GM21367 (cell line): ENCODE measurements at regions not wholly inside any gene's neighbourhood (a gene's known extent, or its start where the extent isn't known, plus 50 kb on each side); places are given as distances from the start of the nearest gene placed in this dataset.

ENCODE experiments used
- ATAC-seq: cut with Tn5 transposase; IDR thresholded peaks from one replicate; pipeline ENCODE4 v1.9.1; 2021; ENCODE audit not compliant: unreplicated experiment

- ATAC-seq, result no peak
Observed at GRCh38 chr5:154107010-154107409, 68.2 kb downstream of the MFAP3 start.

DNA sequence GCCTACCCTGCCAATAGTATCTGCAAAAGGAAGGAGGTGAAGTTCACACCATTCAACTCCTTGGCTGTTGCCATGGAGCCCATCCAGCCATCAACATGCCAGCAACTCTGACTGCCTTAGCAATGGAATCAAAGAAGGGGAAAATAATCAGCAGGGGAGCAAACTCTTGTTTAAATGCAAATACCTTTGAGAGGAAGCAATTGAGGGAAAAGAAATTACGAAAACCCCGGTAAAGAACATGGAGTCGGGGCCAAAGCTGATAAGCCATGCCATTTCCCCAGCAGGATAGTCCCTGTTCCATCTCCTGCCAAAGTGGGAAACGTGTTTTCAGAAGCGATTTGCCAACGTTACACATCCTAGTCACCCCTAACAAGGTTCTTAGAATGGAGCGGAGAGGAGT, 69.0 kb downstream of the MFAP3 start:
- ATAC-seq, result no peak

DNA sequence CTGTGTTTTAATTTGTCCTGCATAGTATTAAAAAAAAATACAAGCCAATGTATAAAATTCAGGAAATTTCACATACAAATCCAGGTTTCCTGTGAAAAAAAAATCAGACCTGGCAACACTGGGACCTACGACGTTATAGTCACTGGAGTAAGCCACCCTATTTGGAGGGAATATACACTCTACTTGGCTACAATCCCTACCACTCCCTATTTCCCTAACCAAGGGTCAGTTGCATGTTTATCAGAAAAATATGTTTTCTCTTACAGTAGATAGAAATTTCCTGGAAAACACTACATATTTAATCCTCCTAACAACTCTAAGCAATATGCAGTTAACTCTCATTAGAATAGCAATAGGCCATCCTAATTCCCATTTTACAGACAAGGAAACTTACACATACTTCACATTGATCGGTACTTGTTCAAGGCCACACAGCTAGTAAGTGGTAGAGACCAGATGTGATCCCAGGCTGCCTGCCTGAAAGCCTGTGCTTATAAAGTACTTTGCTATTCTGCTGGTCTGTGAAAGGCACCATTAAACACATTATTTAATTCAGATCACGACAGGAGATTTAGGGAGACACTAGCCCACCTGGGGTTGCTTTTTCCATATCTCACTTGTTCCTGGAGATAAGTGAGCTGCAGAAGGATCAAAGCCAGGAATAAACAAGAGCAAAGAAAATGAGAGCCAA, 70.8 kb downstream of the MFAP3 start:
- ATAC-seq, result no peak

DNA sequence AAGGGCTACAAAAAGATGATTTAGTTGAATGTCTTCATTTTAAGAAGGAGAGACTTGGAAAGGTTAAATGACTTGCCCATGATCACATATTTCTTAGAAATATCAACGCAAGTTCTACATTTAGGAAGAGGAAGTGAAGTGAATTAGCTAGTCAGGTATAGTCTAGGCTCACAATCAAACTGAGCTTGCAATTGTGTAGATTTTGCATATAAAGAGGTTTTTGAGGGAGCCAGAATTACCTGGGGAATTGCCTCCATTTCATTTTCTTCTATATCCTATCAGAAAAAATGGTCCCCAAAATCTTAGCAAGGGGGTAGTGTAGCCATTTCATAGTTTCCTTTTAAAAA, 71.3 kb downstream of the MFAP3 start:
- ATAC-seq, result no peak

DNA sequence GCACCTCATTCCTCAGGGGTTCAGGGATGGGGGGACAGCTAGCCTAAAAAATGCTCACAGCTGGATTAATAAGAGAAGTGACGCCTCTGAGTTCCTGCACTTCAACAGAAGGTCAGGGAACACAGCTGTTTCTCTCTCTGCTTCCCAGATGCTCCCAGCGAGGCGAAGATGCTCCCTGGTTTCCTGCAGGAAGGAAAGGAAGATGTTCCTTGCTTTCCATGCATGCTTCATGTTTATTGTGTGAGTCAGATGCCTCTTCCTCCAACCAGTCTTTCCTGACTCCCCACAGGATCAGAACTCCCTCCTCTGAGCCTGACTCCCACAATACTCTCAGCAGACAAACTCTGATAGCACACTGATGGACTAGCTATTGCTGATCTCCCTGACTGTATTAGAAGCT, 71.9 kb downstream of the MFAP3 start:
- no peak for ATAC-seq

DNA sequence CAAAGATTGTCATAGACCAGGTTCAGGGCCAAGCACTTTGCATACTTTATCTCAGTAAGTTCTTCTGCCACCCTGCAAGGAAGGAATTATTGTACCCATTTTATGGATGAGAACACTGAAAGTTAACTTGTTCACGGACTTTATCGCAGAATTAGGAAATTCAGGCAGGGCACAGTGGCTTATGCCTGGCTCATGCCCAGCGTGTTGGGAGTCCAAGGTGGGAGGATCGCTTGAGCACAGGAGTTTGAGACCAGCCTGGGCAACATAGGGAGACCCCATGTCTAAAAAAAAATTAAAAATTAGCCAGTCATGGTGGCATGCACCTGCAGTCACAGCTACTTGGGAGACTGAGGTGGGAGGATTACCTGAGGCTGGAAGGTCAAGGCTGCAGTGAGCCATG, 72.4 kb downstream of the MFAP3 start:
- ATAC-seq, result no peak

- peak; percentile 64 for ATAC-seq
Observed at GRCh38 chr5:154112255-154112654, 73.5 kb downstream of the MFAP3 start.

DNA sequence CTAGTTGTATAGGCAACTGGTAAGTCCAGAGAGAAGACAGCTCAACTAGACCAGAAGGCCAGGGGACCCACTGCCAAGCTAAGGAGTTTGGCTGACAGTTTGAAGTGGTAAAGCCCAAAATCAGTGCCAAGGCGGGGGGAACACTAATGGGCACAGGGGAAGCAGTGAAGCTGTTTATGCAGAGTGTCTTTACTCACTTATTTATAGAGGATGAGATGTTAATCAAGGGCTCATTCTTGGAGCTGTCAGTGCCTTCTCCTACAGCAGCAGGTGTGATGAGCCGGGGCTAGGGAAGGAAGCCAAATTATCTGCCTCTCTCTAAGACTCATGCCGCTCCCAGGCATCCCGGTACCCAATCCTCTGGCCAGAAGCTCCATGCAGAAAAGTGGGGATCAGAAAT, 75.2 kb upstream of the GALNT10 start:
- ATAC-seq, result no peak

GRCh38 chr5:154117050-154117449, 73.5 kb upstream of the GALNT10 start:
- ATAC-seq, result no peak

- no peak for ATAC-seq
Observed at GRCh38 chr5:154117930-154118329, 72.6 kb upstream of the GALNT10 start.

DNA sequence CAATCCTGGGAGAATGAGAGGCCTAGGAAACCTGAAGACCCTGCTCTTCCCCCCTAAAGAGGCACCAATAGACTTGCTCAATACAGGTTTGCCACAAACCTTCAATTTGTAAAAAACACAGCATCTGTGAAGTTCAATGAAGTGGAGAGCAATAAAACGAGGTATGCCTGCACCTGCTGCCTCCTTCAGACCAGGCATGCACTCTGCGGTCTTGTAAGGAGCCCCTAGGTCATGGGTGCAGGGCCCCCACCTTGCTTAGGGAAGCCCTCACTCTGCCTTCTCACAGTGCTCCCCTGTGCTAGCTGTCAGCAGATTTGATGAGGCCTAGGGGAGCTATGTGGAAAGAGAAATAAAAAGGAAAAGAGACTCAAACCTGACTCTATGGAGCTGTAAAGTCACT, 72.1 kb upstream of the GALNT10 start:
- no peak for ATAC-seq

- ATAC-seq, result no peak
Observed at GRCh38 chr5:154118893-154119336, 71.6 kb upstream of the GALNT10 start.

GRCh38 chr5:154129013-154129412, 61.5 kb upstream of the GALNT10 start:
- ATAC-seq, result no peak

DNA sequence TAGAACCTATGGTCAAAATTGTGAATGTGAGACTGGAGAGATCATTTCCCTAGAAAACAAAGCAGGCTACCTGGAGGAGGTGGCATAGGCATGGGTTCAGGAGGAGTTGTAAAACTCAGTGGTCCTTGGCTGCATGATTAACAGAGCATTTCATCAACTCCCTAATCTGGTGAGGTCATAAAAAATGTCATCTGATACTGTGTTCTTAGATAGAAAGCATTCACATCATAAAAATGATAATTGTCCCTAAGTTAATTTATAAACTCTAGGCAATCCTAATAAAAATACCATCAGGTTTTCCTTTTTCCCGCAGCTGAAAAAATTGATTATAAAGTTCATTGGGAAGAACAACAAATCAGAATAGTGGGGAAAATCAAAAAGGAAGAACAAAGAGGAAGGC, 60.6 kb upstream of the GALNT10 start:
- no peak for ATAC-seq

GRCh38 chr5:154131817-154132216, 58.7 kb upstream of the GALNT10 start:
- no peak for ATAC-seq

DNA sequence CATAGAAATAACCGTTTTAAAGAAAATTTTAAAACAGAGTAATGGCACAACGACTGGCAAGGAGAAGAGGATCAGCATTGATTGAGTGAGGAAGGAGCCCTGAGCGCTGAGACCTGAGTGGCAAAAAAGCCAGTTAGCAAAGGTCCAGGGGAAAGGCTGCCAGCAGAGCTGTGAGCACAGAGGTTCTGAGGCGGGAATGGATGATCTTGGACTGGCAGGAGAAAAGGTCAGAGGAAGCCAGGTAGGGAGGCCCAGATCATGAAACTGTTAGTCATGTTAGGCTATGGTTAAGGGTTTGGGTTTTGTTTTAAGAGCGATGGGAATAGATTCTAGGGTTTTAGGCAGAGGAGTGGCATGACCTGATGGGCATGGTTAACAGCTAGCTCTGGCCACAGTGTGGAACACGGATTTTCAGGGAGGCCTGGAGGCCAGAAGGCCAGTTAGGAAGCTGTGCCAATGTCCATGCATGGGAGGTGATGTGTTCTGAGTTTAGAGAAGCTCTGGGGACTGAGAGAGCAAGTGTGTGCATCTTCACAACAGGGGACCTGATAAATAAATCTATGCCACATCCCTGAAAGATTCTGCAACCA, 57.7 kb upstream of the GALNT10 start:
- ATAC-seq, result no peak

DNA sequence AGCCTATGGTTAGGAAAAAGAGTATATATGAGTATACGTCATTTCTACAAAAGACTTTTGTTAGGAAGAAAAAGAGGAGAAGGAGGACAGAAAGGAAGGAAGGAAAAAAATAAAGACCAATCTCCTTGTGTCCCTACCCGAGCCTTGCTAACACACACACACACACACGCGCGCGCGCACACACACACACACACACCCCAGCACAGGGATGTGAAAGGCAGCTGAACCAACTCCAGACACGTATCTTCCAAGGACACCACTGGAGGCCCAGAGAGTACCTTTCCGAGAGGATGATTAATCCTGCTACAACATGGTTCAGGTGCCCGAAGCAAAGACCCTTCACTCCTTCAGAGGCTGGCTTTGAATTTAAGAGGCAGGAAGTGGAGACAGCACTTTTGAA, 56.9 kb upstream of the GALNT10 start:
- no peak for ATAC-seq

DNA sequence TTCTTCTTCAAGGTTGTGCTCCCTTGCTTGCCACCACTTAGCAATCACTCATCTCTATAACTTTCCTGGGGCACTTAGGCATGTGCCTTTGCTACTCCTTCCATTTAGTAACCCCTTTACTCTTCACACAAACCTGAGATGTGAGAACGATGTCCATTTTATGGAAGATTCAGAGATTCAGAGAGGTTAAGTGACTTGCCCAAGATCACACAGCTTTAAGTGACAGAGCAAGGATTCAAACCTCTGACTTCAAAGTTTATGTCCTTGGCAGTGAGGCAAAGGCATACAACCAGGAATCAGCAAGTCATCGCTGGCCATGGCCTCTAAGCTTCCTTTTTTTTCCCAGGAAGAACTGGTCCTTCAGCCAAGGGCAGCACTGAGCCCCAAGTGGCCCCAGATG, 56.0 kb upstream of the GALNT10 start:
- ATAC-seq, result no peak

- ATAC-seq, result no peak
Observed at GRCh38 chr5:154135125-154135817, 55.3 kb upstream of the GALNT10 start.

GRCh38 chr5:154136141-154136540, 54.4 kb upstream of the GALNT10 start:
- no peak for ATAC-seq

DNA sequence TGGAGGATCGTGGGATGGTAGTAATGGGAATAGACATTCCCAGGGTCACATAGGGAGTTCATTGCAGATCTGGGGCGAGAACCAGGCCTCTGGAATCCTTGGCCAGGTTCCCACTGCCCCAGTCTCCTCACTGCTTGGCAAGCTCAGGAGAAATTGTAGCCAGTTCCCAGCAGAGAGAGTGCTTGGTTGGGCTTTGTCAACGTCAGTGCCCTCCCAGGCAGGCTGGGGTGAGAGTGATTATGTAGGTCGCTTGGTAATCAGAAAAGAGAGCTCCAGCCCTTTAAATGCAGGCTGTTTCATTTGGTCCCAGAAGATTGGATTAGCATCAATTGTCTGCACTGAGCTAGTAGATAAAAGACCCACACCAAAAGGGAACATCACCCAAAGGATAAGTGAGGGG, 51.8 kb upstream of the GALNT10 start:
- no peak for ATAC-seq

DNA sequence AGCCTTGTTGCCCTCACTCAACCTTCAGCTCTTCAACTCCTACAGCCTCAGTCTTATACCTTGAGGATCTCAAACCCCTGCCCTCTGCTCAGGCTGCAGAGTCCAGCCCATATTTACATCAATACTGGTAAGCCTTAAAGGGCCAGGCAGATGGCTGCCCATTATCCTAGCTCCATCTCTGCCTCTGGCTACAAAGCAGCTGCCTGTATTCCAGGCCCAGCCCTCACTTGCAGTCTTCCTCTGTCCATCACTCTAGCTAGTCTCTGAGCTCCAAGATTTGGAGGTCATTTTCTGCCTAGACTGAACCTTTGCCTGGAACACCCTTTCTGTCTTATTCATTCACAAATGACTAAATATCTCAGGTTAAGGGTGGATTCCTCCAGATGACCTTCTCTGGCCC, 50.2 kb upstream of the GALNT10 start:
- no peak for ATAC-seq
